GM12874 (cell line): ENCODE measurements at regions not wholly inside any gene's neighbourhood (a gene's known extent, or its start where the extent isn't known, plus 50 kb on each side); places are given as distances from the start of the nearest gene placed in this dataset.

Experiments
- TF ChIP-seq, protein P1 (sequence below): IDR thresholded peaks from 2 replicates; pipeline ENCODE4 v1.5.1; 2011; ENCODE audit warnings: low read depth, mild to moderate bottlenecking, control low read depth, low read length, moderate library complexity; ENCODE audit not compliant: insufficient read depth

DNA sequence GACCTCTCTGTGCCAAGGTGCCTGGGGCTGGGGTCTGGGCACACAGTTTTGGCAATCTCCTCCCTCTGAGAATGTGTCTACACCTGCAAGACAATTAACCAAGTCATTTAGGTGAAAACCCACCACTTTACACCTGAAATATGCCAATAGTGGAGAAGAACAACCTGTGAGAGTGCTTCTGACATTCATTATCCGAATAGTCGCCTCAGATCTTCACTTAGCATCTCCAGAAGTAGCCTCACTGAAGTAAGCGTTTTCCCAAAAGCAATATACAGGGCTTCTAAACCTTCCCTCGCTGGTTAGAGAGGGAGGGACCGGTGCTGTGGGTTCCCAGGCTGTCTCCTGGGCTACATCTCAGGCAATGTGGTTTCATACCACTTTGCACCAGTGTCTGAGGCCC is 173.5 kb downstream of the DDX1 start:
- TF ChIP-seq, protein P1, sequence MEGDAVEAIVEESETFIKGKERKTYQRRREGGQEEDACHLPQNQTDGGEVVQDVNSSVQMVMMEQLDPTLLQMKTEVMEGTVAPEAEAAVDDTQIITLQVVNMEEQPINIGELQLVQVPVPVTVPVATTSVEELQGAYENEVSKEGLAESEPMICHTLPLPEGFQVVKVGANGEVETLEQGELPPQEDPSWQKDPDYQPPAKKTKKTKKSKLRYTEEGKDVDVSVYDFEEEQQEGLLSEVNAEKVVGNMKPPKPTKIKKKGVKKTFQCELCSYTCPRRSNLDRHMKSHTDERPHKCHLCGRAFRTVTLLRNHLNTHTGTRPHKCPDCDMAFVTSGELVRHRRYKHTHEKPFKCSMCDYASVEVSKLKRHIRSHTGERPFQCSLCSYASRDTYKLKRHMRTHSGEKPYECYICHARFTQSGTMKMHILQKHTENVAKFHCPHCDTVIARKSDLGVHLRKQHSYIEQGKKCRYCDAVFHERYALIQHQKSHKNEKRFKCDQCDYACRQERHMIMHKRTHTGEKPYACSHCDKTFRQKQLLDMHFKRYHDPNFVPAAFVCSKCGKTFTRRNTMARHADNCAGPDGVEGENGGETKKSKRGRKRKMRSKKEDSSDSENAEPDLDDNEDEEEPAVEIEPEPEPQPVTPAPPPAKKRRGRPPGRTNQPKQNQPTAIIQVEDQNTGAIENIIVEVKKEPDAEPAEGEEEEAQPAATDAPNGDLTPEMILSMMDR: no peak

DNA sequence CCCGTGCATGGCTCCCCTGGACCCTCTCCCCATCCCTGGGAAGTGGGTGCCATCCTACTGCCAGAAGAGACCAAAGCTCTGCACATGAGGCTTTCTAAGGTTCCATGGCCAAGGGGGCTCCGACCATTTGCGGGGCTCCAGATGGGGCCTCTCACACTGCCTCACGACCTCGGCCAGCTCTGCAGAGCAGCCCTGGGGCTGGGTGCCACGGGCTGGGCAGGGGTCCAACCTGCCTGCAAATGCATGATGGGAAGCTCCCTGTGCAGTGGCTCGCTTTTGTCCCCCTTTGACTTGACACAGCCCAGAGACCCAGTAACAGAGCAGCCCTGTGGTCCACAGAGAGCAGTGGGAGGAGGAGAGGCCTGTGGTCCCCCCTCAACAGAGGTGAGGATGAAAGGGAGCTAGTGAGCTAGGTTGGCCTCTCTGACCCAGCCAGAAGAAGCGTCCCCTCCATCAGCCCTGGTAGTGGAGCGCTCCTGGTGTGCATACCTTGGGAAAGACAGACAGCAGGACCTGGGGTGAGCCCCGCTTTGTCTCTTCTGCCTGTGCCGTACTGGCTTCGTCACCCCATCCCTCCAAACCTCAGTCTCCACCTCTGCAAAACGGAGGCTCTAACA is 174.1 kb downstream of the DDX1 start:
- TF ChIP-seq, protein P1: no peak

DNA sequence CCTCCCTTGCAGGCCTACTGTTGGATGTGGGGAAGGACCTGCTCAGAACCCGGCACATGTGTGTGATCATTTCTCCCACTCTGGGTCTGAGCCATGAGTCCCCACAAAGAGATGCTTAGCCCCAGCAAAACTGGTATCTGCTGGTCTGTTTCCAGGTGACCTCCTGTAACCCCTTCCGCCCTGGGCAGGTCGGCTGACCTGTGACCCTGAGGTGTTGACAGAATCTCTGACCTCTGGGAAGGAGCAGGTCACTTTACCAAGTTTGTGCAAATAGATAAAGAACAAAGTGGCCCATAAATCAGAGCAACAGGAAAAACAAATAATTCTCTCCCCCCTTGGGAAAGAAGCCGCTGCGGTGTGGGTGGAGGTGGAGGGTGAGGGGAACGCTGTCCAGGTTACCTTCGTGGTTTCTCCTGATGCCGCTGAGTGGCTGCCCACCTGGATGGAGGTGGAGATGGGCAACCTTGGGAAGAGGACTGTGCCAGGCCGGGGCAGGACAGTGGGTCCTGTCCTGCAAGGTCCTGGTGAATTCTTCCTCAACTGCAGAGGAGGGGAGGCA is 174.0 kb upstream of the MYCN start:
- TF ChIP-seq, protein P1: no peak

DNA sequence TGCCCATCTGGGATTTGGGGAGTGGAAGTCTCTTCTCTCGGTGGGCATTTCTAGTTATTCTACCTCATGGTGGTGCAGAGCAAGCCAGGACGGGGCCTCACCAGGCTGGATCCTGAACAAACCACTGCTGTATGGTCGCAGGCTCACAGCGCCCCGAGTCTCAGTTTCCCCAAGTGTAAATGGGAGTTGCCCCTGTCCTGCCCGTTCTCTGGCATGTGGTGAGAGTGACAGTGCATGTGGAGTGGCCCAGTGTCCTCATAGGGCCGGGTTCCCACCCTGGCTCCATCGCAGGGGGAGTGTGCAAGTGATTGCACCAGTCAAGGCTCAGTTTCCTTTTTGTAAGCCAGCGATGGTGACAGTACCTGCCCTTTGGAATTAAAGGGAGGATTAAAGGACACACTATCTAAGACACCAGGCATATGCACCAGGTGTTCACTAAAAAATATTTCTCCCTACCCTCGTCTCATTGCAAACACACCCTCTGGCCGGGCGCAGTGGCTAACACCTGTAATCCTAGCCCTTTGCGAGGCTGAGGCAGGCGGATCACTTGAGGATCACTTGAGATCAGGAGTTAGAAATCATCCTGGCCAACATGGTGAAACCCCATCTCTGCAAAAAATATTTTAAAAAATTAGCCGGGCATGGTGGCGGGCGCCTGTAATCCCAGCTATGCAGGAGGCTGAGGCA is 173.3 kb upstream of the MYCN start:
- TF ChIP-seq, protein P1: no peak

DNA sequence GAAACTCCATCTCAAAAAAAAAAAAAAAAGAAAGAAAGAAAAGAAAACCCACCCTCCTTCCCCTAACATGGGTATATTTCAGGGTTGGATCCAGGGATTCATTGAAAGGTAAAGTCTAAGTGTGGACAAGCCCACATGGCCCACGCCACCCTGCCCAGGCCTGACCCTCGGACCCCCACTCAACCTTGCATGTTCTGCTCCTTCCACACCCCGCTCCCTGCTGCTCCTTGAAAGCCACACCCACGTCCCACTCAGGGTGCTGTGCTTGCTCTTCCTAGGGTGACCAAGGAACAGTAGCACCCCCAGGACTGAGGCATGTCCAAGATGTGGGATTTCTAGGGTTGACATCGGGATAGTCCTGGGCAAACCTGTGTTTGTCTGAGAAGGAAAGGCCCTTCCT is 172.7 kb upstream of the MYCN start:
- TF ChIP-seq, protein P1: no peak

DNA sequence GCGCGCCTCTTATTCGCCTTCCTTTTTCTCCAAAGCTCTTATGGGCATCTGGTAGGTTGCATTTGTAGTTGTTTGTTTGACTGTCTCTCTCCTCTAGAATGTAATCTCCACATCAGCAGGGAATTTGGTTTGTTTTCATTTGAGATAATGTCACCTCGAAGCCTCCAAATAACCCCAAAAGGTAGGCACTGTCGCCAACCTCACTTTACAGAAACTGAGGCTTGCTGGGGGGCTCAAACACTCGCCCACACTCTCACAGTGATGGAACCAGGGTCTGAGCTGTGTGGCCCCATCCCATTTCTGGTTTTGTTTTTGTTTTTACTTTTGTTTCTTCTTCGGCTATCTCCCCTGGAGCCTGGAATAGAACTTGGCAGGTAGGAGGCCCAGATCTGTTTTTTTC is 172.2 kb upstream of the MYCN start:
- TF ChIP-seq, protein P1: no peak

DNA sequence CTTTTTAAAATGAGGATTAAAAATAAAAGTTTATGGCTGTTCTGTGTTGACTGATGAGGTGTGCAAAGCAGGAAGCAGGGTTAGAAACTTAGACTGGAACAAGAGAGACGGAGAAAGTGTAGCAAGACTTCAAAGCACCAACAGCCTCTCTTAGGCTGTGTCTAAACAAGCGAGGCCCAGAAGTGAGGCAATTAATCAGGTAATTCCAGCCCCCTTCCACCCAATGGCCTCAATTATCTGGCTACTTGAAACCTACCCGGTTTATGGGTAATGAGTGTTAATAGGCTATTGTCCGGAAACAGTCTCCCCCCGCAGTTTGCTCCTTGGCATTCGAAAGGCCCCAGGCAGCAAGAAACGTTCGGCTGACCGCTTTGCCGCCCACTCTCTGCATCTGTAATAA is 171.7 kb upstream of the MYCN start:
- TF ChIP-seq, protein P1: no peak
